ENCODE measurements at regions not wholly inside any gene's neighbourhood (a gene's known extent, or its start where the extent isn't known, plus 50 kb on each side); places are given as distances from the start of the nearest gene placed in this dataset.

- TF ChIP-seq ZFP36 (IDR thresholded peaks at IDR 0.05; ENCODE audit: borderline replicate concordance, partially characterized antibody) = no peak
- no peak for TF ChIP-seq EHMT2 (IDR thresholded peaks at IDR 0.05; ENCODE audit: low read depth)
- TF ChIP-seq CTCF (IDR thresholded peaks at IDR 0.05) = no peak
- TF ChIP-seq FOSB (CRISPR knock-in tag; IDR thresholded peaks at IDR 0.05) = no peak
- TF ChIP-seq KDM1A (IDR thresholded peaks at IDR 0.05; ENCODE audit: low read depth) = no peak
These were observed 226.8 kb downstream of the NMUR2 start for GRCh38 chr5:152178350-152178699.
